ENCODE measurements at regions not wholly inside any gene's neighbourhood (a gene's known extent, or its start where the extent isn't known, plus 50 kb on each side); places are given as distances from the start of the nearest gene placed in this dataset.

- peak; percentile 18 for DNase-seq (ENCODE audit: low spot score)
Measured at GRCh38 chr15:62779036-62779770, 263.3 kb upstream of the TPM1 start.

GRCh38 chr15:62779899-62780298, 262.6 kb upstream of the TPM1 start:
- no peak for DNase-seq (ENCODE audit: low spot score)

- no peak for DNase-seq (ENCODE audit: low spot score)
Measured at GRCh38 chr15:62781081-62781497, 261.5 kb upstream of the TPM1 start.

GRCh38 chr15:62782071-62782841, 260.3 kb upstream of the TPM1 start:
- peak; percentile 38 for DNase-seq (ENCODE audit: low spot score)

GRCh38 chr15:62782896-62783295, 259.7 kb upstream of the TPM1 start:
- no peak for DNase-seq (ENCODE audit: low spot score)

GRCh38 chr15:62783303-62783957, 259.1 kb upstream of the TPM1 start:
- no peak for DNase-seq (ENCODE audit: low spot score)

- no peak for DNase-seq (ENCODE audit: low spot score)
Measured at GRCh38 chr15:62785881-62786828, 256.4 kb upstream of the TPM1 start.

- no peak for DNase-seq (ENCODE audit: low spot score)
Measured at GRCh38 chr15:62787401-62787800, 255.1 kb upstream of the TPM1 start.

GRCh38 chr15:62788224-62788623, 254.3 kb upstream of the TPM1 start:
- no peak for DNase-seq (ENCODE audit: low spot score)

GRCh38 chr15:62790546-62790945, 252.0 kb upstream of the TPM1 start:
- no peak for DNase-seq (ENCODE audit: low spot score)

GRCh38 chr15:62791694-62792093, 250.9 kb upstream of the TPM1 start:
- no peak for DNase-seq (ENCODE audit: low spot score)

- no peak for DNase-seq (ENCODE audit: low spot score)
Measured at GRCh38 chr15:62792986-62793751, 249.4 kb upstream of the TPM1 start.

- no peak for DNase-seq (ENCODE audit: low spot score)
Measured at GRCh38 chr15:62793752-62794144, 248.8 kb upstream of the TPM1 start.

GRCh38 chr15:62795171-62795570, 247.4 kb upstream of the TPM1 start:
- DNase-seq (ENCODE audit: low spot score), result no peak

- DNase-seq (ENCODE audit: low spot score), result no peak
Measured at GRCh38 chr15:62795700-62796695, 246.5 kb upstream of the TPM1 start.

- no peak for DNase-seq (ENCODE audit: low spot score)
Measured at GRCh38 chr15:62797171-62797570, 245.4 kb upstream of the TPM1 start.

- no peak for DNase-seq (ENCODE audit: low spot score)
Measured at GRCh38 chr15:62798536-62798935, 244.0 kb upstream of the TPM1 start.

- DNase-seq (ENCODE audit: low spot score), result no peak
Measured at GRCh38 chr15:62799037-62799436, 243.5 kb upstream of the TPM1 start.

- DNase-seq (ENCODE audit: low spot score), result no peak
Measured at GRCh38 chr15:62799919-62800318, 242.6 kb upstream of the TPM1 start.

GRCh38 chr15:62802612-62803011, 239.9 kb upstream of the TPM1 start:
- DNase-seq (ENCODE audit: low spot score), result no peak

Measured in COLO829 (cell line).